C4-2B (cell line): ENCODE measurements at regions not wholly inside any gene's neighbourhood (a gene's known extent, or its start where the extent isn't known, plus 50 kb on each side); places are given as distances from the start of the nearest gene placed in this dataset.

Experiments
- ZFX ChIP-seq: fragments of 450-650 bp; IDR thresholded peaks from 2 replicates; pipeline ENCODE4 v1.6.1; 2017
- TF ChIP-seq, protein P1 (sequence below): fragments of 450-650 bp; conservative IDR thresholded peaks from 2 replicates; pipeline ENCODE4 v1.5.1; 2017; ENCODE audit warnings: mild to moderate bottlenecking

DNA sequence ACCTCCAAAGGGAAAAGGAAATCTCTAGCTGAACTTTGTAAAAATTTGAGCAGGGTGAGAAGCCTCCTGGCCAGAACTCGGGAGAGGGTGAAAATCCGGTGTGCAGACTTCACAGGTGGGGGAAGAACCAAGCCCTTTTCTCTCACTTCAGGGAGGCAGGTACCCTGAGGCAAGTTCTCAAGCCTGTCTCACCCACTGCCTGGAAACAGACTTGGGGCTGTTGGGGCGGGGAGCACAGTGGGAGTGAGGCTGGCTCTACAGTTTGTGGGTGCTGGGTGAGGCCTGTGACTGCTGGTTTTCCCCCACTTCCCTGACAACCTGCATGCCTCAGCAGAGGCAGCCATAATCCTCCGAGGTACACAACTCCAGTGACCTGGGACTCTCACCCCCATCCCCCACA is 187.1 kb downstream of the KIF4B start:
- TF ChIP-seq, protein P1, sequence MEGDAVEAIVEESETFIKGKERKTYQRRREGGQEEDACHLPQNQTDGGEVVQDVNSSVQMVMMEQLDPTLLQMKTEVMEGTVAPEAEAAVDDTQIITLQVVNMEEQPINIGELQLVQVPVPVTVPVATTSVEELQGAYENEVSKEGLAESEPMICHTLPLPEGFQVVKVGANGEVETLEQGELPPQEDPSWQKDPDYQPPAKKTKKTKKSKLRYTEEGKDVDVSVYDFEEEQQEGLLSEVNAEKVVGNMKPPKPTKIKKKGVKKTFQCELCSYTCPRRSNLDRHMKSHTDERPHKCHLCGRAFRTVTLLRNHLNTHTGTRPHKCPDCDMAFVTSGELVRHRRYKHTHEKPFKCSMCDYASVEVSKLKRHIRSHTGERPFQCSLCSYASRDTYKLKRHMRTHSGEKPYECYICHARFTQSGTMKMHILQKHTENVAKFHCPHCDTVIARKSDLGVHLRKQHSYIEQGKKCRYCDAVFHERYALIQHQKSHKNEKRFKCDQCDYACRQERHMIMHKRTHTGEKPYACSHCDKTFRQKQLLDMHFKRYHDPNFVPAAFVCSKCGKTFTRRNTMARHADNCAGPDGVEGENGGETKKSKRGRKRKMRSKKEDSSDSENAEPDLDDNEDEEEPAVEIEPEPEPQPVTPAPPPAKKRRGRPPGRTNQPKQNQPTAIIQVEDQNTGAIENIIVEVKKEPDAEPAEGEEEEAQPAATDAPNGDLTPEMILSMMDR = no peak
- no peak for TF ChIP-seq ZFX
